Stimulated activated CD4-positive, alpha-beta T cell treated with anti-CD3 and anti-CD28 coated beads, TNF-alpha, amount 100 ng/mL, for 1 hour (primary cell): ENCODE measurements at regions not wholly inside any gene's neighbourhood (a gene's known extent, or its start where the extent isn't known, plus 50 kb on each side); places are given as distances from the start of the nearest gene placed in this dataset.
"Not testable (repeated sequence)": the region's sequence is repeated elsewhere in the genome, so short reads cannot be mapped to it uniquely, and the experiment has no call there.

Source experiments
- DNase-seq, 3 donors: peaks; one replicate each; pipeline ENCODE4 v3.0.0-alpha.2; 2020; ENCODE audit warnings: low read depth in 3 of 3, low spot score in 1 of 3

DNA sequence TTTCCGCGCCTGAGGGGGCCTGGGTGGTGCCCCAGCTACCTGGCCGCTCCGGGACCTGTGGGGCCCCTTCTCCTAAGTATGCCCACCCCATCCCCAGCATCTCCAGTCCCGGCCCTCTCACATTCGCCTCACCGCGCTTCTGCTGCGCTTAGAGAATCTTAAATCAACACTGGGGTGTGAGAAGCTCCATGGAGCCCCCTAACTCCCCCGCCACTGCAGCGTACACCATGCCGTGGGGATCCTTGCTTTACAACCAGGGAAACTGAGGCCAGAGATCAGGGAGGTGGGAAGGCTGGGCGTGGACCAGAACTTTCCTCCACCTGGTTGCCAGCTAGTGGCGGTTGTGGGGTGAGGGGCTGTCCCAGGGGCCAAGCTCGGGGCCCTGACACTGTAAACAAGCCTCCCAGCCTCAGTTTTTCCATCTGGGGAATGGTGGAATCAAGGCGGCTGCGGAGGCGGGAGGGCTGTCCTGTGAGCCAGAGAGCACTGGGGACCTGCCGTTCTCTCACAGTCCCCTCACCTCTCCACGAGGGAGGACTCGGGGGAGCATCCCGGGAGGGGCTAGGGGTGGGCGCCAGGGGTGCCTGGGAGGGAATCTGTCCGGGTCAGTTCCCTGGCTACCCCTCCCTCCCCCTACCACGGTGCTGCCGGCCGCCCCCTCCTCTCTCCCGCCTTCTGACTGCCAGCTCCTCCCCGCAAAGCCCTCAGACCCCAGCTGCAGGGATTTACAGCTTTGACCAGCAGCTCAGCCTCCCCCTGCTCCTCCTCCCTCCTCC lies 161.2 kb downstream of the C9orf50 start:
- no peak for DNase-seq

DNA sequence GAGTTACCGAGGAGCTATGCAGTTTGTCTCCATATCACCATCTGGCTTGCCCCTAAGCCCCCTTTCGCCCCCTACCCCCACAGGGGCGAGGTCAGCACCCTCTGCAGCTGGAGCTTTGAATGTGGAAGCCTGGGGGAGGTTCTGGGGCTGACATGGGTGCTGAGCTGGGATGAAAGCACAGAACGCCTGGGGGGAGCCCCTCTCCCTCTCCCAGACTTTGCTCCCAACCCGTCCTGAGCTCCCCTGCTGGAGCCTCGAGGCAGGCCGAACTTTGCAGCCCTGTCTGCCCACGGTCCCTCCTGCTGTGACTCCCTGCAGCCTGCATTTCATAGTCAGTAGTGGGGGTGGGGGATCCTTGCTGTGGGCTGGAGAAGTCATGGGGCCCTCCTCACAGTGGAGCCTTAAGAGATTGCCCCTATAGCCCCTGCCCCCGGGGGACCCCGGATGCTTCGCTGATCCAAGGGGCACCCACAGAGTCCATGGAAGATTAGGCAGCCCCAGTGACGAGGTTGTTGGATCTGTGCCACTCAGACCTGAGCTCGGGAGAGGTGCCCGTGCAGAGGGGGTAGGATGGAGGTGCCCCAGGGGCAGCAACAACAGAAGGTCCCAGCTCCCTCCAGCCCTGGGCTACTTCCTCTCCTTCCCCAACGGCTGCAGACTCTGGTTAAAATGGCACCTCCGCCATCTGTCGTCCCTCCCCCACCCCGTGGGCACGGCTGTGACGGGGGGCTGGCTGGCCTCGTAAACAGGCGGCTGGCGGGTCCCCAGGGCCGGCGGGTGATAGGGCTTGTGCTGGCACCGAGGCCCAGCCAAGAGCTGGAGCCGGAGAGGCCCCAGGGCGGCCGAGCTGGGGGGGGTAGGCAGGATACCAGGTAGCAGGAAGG lies 162.0 kb downstream of the C9orf50 start:
- DNase-seq: no peak

DNA sequence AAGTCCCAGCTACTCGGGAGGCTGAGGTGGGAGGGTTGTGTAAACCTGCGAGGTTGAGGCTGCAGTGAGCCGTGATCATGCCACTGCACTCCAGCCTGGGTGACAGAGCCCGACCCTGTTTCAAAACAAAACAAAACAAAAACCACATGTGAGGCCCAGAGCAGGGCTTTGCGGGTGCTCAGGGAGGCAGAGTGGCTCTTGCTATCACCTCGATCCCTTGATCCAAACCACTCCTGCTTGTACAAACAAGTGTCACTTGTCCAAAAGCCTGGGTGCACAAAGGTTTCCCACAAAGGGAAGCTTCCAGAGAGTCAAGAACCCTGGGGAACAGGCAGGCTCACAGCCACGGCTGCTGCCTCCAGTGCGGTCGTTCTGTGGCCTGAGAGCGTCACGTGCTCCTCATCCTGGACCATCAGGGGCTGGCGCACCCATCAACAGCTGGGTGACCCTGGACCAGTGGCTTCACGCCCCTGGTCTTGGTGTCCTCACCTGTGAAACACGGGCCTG lies 162.7 kb downstream of the C9orf50 start:
- DNase-seq: no peak

DNA sequence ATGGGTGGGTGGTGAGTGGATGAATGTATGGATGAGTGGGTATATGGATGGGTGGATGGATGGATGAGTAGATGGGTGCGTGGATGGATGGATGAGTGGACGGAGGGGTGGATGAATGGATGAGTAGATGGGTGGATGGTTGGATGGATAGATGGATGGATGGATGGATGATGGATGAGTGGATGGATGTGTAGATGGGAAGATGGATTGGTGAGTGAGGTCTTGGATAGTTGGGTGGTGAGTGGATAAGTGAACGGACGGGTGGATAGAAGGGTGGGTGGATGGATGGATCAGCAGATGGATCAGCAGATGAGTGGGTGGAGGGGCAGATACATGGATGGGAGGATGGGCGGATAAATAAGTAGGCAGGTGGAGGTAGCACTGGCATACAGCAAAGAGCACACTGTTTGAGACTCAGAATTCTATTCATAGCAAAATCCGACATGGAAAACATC lies 163.5 kb downstream of the C9orf50 start:
- no peak for DNase-seq

DNA sequence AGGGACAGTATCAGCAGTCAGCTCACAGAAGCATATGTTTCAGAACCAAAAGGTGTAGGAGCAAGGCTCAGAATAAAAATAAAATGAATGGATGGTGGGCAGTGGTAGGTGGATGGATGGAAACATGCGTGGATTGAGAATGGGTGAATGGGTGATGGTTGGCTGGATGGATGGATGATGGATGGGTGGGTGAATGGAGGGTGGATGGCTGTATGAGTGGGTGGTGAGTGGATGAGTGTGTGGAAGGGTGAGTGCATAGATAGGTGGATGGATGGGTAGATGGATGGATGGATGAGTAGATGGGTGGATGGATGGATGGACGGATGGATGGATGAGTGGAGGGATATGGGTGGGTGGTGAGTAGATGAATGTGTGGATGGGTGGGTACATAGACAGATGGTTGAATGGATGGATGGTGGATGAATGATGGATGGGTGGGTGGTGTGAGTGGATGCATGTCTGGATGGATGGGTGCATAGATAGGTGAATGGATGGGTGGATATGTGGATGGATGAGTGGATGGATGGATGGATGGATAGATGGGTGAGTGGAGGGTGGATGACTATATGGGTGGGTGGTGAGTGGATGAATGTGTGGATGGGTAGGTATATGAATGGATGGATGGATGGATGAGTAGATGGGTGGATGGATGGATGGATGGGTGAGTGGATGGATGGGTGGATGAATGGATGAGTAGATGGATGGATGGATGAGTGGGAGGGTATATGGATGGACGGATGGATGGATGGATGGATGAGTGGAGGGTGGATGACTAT lies 164.2 kb downstream of the C9orf50 start:
- no peak for DNase-seq

DNA sequence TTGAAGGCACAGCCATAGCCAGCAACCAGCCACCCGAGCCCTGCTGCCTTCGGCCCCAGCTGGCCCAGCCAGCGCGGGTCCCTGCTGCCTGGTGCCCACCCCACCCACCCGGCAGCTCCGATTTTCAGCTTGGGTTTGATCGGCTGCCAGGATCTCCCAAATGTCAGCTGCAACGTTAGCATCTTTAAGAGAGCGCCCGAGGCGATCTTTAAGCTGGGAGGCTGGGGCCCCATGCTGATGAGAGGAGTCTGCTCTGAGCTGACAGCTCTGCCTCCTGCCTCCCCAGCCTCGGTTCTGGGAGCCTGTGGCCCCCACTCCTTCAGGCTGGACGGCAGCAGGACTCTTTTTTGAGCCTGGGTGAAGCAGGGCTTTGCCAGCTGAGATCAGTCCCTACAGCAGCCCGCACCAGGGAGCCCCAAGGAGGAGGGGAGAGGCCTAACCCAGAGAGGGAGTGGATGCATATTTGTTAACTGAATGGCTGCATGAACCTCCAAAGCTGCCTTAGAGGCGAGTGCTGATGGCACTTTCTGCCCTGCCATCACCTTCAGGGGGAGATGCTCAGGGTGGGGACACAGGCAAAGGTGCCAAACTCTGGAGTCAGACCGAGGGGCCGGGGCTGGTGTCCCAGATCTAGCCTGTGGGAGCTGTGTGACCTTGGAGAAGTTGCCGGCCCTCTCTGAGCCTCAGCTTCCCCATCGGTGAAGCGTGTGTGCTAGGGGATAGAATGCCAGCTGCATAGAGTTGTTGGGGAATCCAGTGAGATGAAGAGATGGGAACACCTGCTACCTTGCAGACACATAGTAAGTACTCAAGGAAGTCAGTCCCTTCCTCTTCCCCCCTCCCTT lies 165.5 kb downstream of the C9orf50 start:
- no peak for DNase-seq

DNA sequence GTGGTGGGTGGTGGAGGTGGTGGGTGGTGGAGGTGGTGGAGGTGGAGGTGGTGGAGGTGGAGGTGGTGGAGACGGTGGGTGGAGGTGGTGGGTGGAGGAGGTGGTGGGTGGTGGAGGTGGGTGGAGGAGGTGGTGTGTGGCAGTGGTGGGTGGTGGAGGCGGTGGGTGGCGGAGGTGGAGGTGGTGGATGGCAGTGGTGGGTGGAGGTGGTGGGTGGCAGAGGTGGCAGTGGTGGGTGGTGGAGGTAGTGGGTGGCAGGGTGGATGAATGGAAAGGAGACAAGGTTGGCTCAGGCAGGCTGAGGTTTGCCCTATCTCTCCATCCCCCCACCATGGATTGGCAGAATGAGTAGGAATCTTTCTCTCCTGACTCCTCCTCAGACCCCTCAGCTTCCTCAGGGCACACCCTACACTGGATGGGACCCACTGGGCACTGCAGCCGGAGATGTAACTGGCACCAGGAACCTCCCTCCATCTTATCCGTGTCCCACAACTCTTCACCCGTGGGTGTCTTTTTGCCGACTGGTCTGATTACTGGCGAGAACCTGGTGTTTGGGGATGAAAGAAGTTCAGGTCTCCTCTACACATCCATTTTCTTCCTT lies 166.3 kb downstream of the C9orf50 start:
- DNase-seq: no peak

DNA sequence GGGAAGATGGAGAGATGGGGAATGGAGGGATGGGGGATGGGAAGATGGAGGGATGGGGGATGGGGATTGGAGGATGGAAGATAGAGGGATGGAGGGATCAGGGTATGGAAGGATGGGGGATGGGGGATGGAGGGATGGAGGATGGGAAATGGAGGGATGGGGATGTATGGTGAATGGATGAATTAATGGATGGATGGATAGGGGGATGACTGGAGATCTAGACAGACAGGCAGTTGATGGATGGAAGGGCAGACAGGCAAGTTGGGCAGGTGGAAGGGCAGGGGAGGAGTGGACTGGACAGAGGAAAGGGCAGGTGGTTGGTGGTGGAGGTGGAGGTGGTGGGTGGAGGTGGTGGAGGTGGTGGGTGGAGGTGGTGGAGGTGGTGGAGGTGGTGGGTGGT lies 167.2 kb downstream of the C9orf50 start:
- DNase-seq: no peak

DNA sequence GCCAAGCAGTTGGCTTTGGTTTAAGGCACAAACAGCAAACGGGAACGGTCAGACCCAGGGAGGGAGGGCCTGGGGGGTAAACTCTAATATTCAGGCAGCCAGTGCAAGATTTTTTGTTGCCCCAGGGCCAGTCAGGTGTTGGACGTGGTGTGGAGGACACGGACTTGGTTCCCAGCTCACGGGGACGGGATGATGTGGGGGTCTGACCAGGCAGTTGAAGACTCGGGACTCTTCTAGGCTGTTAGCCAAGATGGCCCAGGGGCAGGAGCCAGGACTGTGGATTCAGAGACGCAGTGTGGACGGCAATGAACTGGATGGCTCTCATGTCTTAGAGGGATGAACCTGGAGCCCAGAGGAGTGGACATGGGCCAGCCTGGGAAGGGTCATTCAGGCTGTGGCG lies 169.2 kb downstream of the C9orf50 start:
- DNase-seq: no peak

DNA sequence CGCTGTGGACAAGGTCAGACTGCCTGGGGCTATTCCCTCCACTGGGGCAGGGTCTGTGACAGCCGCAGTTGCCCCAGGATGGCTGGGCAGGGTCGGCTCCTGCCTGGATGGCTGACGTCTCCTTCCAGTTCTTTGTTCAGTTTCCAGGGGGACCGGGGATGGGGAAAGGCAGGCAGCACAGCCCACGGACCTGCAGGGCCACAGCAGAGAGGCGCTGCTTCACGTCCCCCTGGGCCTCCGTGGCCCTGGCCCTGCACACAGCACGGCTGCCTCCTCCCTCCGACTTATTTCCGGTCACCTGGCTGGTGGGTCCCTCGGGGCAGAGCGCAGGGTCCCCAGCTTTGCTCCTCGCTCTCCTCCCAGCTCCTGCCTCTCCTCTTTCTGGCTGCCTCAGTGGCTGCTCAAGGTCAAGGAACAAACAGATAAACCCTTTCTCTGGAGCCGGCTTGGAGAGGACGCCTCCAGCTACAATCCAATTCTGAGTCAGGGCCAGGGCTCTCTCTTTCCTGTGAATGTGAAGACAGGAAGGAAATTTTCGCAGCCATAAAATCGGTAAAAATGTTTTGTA lies 169.7 kb downstream of the C9orf50 start:
- no peak for DNase-seq

DNA sequence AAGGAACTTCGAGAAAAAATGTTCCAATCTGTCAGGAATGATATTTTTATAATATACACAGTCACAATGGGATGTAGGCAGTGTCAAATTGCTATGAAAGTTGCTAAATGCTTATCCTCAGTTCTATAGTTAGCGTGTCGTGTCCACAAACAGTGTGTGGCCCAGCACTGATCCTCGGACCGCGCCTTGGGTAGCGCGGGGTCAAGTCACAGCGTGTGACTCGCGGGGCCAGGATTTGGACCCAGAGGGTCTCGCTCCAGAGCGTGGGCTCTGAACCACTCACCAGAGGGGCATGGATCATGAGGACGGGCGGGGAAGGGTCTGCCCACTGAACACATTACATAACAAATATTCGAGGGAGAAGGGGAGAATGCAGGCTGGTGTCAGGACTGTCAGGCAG lies 171.8 kb downstream of the C9orf50 start:
- no peak for DNase-seq

DNA sequence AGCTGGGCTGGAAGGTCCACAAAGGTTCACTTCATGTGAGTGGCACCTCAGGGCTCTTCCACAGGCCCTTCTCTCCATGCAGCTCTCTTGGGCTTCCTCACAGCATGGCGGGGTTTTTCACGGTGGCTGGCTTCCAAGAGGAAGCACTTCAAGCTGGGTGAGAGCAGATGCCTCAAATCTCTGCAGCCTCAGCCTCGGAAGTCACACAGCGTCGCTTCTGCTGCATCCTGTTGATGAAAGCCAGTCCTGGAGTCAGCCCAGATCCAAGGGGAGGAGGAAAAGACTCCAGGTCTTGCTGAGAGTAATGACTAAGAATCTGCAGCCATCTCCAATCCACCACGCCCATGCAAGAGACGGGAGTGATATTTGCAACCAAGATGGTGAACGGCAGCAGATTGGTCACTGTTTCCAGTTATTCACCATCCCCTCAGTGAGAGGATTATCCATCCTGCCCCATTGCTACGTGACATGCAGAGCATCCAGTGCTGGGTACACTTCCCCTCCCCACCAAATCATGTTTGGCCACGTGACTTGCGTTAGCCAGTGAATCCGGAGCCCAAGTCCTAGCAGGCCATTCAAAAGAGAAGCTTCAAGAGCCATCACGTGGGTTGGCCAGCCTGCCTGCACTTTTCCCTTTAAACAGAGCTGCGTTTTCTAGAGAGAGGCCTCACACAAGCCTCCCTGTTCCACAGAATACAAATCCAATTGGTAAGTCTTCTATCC lies 173.9 kb downstream of the C9orf50 start:
- no peak for DNase-seq

DNA sequence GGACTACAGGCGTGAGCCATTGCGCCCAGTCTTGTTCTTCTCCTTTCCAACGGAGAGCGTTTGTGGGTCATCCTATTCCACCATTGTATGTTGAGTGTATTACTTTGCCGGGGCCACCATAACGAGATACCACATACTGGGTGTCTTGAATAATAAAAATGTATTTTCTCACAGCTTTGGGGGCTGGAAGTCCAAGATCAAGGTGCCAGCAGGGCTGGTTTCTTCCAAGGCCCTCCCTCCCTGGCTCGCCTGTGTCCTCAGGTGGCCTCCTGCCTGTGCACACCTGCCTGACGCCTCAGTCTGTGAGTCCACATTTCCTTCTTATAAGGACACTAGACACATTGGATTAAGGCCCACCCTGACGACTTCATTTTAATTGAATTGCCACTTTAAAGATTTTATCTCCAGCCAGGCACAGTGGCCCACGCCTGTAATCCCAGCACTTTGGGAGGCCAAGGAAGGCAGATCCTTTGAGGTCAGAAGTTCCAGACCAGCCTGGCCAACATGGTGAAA lies 175.1 kb downstream of the C9orf50 start:
- DNase-seq: no peak

DNA sequence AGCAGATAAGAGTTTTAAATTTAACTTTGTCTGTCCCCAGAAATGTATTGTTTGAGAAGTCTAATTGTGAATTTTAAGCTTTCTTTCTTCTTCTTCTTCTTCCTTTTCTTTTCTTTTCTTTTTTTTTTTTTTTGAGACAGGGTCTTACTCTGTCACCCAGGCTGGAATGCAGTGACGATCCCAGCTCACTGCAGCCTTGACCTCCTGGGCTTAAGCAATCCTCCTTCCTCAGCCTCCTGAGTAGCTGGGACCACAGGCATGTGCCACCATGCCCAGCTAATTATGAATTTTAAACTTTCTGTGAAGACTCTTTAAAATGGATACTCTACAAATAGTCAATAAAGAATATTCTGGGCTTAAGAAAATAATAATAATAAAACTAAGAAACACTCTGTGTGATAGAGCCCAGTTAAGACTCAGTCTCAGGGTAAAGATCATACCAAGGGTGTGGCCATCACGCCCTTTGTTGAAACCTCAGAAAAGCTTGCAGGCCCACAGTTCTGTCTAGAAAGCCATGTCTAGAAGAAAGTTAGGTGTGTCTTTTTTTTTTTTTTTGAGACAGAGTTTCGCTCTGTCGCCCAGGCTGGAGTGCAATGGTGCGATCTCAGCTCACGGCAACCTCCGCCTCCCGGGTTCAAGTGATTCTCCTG lies 177.3 kb downstream of the C9orf50 start:
- not testable (repeated sequence) for DNase-seq

DNA sequence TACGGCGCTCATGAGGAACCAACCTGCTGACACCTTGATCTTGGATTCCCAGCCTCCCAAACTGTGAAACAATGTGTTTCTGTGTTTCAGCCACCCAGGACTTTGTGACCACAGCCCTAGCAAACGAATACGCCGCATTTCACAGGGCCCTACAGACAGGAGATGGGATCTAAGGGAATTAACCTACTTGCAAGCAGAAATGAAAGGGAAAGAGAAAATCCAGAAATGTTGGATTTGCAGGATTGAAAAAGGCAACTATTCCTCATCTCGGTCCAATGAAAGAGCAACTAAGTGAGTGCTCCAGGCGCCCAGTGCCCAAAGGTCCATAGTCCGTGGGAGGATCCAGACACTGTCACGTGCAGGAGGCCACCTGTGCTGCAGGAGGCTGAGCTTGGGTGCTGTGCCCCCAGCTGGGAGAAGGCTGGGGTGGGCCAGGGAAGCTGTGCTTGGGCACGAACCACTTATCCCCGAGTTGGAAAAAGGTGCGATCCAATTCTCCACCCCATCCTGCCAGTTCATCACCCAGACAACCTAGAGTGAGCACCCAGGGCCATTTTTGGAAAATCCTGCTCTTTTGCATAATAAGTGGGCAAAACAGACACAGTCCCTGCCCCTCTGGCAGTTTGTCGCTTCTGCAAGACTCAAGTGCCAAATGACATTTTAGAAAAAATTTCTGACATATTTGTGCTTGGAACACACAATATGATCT lies 177.9 kb downstream of the C9orf50 start:
- no peak for DNase-seq

DNA sequence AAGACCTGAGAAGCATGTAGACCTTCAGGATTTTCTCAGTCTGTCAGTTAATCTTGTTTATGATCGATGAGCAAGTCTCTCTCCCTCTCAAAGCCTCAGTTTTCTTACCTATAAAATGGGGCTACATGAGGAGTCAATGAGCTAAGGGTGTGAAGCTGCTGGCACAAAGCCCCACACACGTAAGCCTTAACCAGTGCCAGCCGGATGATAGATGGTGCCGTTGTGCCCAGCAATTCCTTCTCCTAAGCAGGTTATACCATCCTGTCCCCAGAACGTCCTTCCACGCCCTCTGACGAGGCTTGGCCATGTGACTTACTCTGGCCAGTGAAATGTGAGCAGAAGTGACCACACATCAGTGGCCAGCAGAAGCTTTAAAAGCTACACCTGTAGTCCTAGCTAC lies 179.0 kb downstream of the C9orf50 start:
- no peak for DNase-seq

DNA sequence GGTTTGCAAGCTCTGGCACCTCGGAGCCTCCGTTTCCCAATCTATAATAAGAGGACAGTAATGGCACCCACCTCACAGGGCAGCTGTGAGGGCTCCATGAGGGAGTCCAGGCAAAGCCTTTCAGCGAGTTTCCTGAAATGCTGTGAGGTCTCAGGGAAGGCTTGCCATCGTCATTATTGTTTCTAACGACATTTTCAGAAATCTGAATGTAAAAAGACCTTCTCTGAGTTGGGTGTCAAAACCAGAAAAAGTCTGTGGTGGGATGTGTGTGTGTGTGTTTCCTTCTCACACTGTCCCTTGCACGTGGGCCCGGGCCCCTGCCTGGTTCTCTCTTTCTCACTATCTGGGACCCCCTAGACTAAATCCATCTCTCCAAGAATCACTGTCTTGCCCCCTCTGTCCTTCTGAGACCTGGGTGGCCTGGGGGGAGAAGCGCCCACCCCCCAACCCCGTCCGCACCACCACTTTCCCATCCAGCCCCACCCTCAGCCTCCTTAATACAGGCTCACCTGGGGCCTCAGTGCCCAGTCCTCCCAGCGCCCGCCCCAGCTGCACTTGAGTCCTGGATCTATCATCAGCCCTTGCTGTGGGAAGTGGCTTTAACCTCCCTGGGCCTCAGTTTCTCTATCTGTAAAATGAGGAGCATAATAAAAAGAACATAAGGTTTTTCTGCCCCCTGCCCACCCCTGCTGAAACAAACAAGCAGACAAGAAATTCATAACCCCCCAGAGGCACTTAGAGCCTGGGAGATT lies 180.3 kb downstream of the C9orf50 start:
- DNase-seq: no peak
